HFFc6 (cell line): ENCODE measurements at regions not wholly inside any gene's neighbourhood (a gene's known extent, or its start where the extent isn't known, plus 50 kb on each side); places are given as distances from the start of the nearest gene placed in this dataset.

Experiments used
- DNase-seq: peaks from one replicate; pipeline ENCODE4 v3.0.0-alpha.2; 2018
- H3K27ac Mint-ChIP-seq: 2 replicates; pipeline ENCODE4 v1.8.0; 2020; ENCODE audit warnings: mild to moderate bottlenecking, mixed read lengths
- H3K27me3 Mint-ChIP-seq: 2 replicates; pipeline ENCODE4 v1.8.0; 2021; ENCODE audit warnings: mild to moderate bottlenecking, moderate library complexity, mixed read lengths; ENCODE audit not compliant: insufficient read depth
- H3K36me3 Mint-ChIP-seq: 2 replicates; pipeline ENCODE4 v1.8.0; 2021; ENCODE audit warnings: low read depth, mixed read lengths
- H3K4me1 Mint-ChIP-seq: 2 replicates; pipeline ENCODE4 v1.8.0; 2020; ENCODE audit warnings: low read depth, mixed read lengths
- H3K4me3 Mint-ChIP-seq: 2 replicates; pipeline ENCODE4 v1.8.0; 2020; ENCODE audit warnings: mild to moderate bottlenecking, moderate library complexity, mixed read lengths
- H3K9me3 Mint-ChIP-seq: 2 replicates; pipeline ENCODE4 v1.8.0; 2020; ENCODE audit warnings: mild to moderate bottlenecking, mixed read lengths
- CTCF ChIP-seq: fragments of 200-600 bp; sonication (generic); IDR thresholded peaks from 2 replicates; pipeline ENCODE4 v1.5.0; 2021; ENCODE audit warnings: antibody characterized with exemption, mild to moderate bottlenecking

GRCh38 chr18:4802296-4802695 lies 347.2 kb upstream of the DLGAP1 start:
- Mint-ChIP-seq H3K27me3 (no peaks in the 10 kb centered on the region; the same call in 1 of the 2 replicates), H3K9me3 (peaks cover 69% of the 10 kb centered on the region), H3K36me3 (peaks cover 6% of the 10 kb centered on the region; the same call in 1 of the 2 replicates), H3K4me3 (no peak overlapping the region), H3K4me1 (no peaks in the 10 kb centered on the region), H3K27ac (no peak overlapping the region)
- DNase-seq = no peak
- TF ChIP-seq CTCF = no peak

- Mint-ChIP-seq H3K27me3 (no peaks in the 10 kb centered on the region; the same call in 1 of the 2 replicates), H3K4me3 (no peak overlapping the region), H3K4me1 (no peaks in the 10 kb centered on the region), H3K36me3 (peaks cover 6% of the 10 kb centered on the region; the same call in 1 of the 2 replicates), H3K9me3 (peaks cover 63% of the 10 kb centered on the region), H3K27ac (no peak overlapping the region)
- no peak for TF ChIP-seq CTCF
- no peak for DNase-seq
These were observed 346.0 kb upstream of the DLGAP1 start for GRCh38 chr18:4801151-4801550.

- 0 out of 2 replicates have a peak, but pooled peaks cover 6% of the 10 kb centered on the region for H3K36me3 Mint-ChIP-seq
These were observed 342.0 kb upstream of the DLGAP1 start for GRCh38 chr18:4797002-4797685.

GRCh38 chr18:4789506-4789905 lies 334.4 kb upstream of the DLGAP1 start:
- peaks cover 67% of the 10 kb centered on the region for H3K9me3 Mint-ChIP-seq
- TF ChIP-seq CTCF = no peak
- no peak overlapping the region for H3K27ac Mint-ChIP-seq
- H3K4me1 Mint-ChIP-seq = no peaks in the 10 kb centered on the region
- no peak for DNase-seq
- H3K4me3 Mint-ChIP-seq = no peak overlapping the region
- no peaks in the 10 kb centered on the region for H3K27me3 Mint-ChIP-seq
- peaks cover 12% of the 10 kb centered on the region; the same call in 1 of the 2 replicates for H3K36me3 Mint-ChIP-seq

More at GRCh38 chr18:4797002-4797685, 342.0 kb upstream of the DLGAP1 start:
- Mint-ChIP-seq H3K4me3 (no peak overlapping the region), H3K27ac (no peak overlapping the region), H3K27me3 (no peaks in the 10 kb centered on the region), H3K9me3 (peaks cover 64% of the 10 kb centered on the region), H3K4me1 (no peaks in the 10 kb centered on the region)
- DNase-seq = no peak
- TF ChIP-seq CTCF = no peak

GRCh38 chr18:4781873-4782272 lies 326.8 kb upstream of the DLGAP1 start:
- Mint-ChIP-seq H3K36me3 (no peaks in the 10 kb centered on the region), H3K9me3 (peaks cover 63% of the 10 kb centered on the region), H3K27ac (no peak overlapping the region), H3K4me1 (no peaks in the 10 kb centered on the region), H3K27me3 (no peaks in the 10 kb centered on the region; the same call in 1 of the 2 replicates), H3K4me3 (no peak overlapping the region)
- no peak for TF ChIP-seq CTCF
- no peak for DNase-seq
